HG02870 (cell line): ENCODE measurements at regions not wholly inside any gene's neighbourhood (a gene's known extent, or its start where the extent isn't known, plus 50 kb on each side); places are given as distances from the start of the nearest gene placed in this dataset.

Experiments
- ATAC-seq: cut with Tn5 transposase; IDR thresholded peaks from one replicate; pipeline ENCODE4 v1.9.1; 2021; ENCODE audit warnings: mild to moderate bottlenecking, moderate library complexity; ENCODE audit not compliant: unreplicated experiment

- no peak for ATAC-seq
Measured at GRCh38 chr20:57837208-57838035, 127.6 kb upstream of the PMEPA1 start.

DNA sequence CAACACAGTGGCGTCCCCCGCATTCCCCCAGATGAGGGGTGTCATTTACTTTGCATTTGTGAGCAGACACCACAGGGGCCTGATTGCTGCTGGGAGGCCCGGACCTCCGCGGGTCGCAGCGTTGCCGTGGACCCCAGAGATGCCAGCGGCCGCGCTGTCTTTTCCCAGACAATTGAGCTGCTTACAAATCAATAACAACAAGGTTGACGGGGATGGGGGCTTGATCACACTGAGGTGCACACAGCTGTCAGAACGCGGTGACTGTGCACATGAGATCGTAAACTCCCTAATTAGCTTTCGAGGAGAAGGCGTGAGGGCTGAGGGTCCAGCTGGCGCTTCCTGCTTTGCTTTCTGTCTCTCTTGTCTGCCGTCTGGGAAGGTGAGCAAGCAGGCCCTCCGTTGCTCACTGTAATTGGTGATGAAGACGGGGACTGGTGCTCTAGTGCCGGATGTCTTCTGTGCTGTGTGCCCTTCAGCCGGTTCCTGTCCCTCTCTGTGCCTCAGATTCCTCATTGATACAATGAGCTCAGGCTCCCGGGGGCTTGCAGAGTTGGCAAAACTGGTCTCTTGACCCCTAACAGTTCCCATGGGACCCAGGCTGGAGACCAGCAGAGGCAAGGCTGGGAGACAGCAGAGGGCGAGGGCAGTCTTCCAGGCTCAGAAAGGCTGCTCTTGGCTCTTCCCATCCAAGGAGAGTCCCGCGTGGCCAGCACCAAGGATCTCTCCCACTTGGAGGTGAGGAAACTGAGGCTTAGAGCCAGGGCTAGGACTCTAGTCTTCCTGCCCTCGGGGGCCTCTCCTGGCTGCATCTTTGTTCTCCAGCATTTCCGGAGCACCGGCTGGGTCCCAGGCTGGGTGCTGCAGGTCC lies 126.0 kb upstream of the PMEPA1 start:
- ATAC-seq: no peak

DNA sequence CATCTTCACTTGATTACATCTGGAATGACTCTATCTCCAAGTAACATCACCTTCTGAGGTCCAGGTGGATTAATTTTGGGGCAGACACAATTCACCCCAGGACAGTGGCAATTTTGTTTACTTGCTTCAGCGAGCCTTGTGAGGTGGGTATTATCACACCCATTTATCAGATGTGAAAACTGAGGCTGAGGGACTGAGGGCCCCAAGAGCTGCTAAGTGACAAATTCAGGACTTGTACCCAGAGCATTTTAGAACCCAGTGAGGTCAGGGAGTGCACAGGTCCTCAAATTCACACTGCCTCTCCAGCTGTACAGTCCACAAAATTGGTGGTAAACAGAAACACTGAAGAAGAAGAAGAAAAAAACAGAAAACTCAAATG lies 125.2 kb upstream of the PMEPA1 start:
- ATAC-seq: no peak

GRCh38 chr20:57834306-57835073 lies 124.7 kb upstream of the PMEPA1 start:
- ATAC-seq: no peak

GRCh38 chr20:57831993-57832585 lies 122.3 kb upstream of the PMEPA1 start:
- no peak for ATAC-seq

DNA sequence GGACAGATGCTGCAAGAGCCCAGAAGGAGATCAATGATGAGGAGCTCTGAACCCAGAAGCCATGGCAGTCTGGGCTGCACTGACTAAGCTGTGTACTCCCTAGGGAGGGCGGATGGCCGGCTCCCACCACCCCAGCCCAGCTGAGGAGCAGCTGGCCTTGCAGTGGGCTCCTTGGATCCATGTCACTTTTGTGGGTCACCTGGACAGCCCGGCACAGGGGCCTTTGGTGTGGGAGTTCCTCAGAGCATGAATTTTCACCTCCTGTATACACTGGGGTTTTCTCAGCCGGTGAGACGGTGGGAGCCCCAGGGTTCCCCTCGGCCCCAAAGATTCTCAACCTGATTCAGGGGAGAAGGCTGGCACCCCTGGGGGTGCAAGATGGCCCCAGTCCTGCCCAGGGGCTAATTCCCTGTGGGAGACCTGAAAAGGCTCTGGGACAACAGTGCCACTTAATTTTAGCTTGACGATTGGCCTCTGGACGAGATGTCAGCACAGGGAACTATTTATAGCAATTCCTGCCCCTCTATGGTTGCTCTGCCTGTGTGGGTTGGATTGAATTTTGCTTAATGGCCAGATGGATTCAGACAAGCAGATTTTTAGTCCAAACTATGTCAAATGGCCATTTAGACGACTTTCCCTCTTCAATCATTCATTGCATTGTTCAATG lies 121.6 kb upstream of the PMEPA1 start:
- no peak for ATAC-seq

- no peak for ATAC-seq
Measured at GRCh38 chr20:57830515-57830895, 120.7 kb upstream of the PMEPA1 start.

GRCh38 chr20:57829805-57830514 lies 120.1 kb upstream of the PMEPA1 start:
- ATAC-seq: no peak

GRCh38 chr20:57829336-57829735 lies 119.5 kb upstream of the PMEPA1 start:
- ATAC-seq: no peak

GRCh38 chr20:57828696-57829095 lies 118.9 kb upstream of the PMEPA1 start:
- ATAC-seq: no peak

GRCh38 chr20:57826666-57827287 lies 117.0 kb upstream of the PMEPA1 start:
- no peak for ATAC-seq

DNA sequence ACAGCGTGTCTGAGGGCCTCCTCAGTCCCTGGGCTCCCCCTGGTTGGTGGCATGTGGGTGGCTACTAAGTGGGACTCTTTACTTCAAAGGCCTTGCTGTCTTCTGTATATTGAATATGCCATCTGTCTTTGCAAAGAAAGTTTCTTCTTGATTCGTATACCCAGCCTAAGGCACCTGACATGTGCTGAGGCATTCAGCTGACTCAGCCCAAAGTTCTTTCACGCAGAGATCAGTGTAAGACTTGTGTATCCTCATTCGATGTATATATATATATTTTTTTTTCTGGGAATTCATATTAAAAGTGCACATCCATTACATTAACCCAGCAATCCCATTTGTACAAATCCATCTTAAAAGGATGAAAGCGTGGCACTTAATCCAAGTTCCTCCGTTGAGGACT lies 115.1 kb upstream of the PMEPA1 start:
- no peak for ATAC-seq

DNA sequence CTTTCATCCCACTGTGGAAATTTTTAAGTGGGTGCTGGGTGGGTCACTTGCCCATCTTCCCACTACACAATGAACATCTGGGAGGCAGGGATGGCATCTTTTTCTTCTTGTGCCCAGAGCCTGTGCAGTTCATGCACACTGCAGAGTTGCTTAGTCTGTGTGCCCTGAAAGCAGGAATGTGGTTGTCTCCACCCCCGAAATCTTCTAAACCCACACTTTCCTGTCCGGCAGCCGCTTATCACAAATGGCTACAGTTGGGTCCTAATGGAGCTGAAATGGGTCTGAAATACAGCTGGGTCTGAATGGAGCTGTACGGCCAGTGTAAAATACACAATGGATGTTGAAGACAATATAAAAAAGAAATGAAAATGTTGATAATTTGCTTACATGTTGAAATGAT lies 112.1 kb upstream of the PMEPA1 start:
- ATAC-seq: no peak

DNA sequence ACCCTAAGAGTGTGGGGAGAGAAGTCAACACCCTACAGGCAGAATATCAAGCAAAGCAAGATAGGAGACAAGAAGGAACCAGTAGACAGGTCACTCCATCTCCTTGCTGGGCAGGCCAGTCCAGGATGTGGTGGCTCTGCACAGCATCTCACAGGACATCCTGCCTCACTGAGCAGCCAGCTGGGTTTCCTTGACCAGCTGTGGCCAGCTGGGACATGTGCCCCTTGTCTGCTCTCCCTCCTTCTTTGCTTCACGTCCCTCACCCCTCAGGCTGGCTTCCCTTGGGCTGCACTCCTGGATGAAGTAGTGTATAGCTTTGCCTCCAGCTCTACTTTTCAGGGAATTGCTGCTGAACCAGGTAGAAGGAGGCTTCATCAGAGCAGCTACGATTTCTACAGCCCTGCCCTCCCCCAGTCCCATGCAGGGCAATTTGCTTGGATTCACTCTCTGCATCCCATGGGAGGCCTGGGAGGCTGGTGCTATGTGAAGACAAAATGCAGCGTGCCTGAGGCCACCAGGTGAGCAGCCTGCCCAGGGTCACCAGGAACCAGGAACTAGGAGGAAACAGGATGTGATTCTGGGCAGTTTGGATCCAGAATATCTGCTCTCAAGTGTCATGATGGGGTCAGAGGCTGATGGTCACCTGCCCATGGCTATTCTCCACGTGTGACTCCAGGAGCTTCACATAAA lies 110.0 kb upstream of the PMEPA1 start:
- no peak for ATAC-seq

DNA sequence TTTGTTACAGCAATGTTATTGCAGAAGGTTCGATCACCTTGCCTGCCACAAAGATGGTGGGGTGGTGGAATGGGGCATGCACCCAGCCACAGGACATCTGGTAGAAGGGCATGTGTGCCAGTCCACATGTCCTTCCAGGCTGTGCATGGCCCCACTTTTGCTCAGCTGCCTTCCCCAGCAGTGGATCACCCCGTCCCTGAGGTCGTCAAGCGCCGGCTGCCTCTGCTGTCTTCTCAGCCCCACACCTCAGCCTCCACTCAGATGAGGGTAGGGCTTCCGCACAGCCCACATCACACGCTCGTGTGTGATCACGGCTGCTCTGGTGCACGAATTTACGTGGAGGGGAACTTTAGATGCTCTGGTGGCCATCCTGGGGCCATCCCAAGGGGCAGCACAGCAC lies 109.5 kb upstream of the PMEPA1 start:
- no peak for ATAC-seq

- no peak for ATAC-seq
Measured at GRCh38 chr20:57818418-57819181, 108.8 kb upstream of the PMEPA1 start.

- no peak for ATAC-seq
Measured at GRCh38 chr20:57815405-57815804, 105.6 kb upstream of the PMEPA1 start.

DNA sequence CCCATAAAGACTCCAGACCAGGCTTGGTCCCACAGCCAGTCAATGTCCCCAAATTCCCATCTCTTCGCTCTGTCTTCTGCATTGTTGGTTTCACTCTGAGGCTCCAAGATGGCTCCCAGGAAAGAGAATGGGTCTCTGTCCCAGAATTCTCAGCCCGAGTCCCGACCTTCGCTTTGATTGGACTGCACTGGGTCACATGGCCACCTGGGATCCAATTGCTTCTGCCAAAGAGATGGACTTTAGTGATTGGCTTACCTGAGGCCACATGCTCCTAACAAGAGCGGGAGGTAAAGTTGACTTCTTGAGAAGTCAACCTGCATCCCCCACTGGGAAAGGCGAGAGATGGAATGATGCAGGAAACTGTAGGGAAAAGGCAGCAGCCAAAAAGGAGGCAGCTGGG lies 104.7 kb upstream of the PMEPA1 start:
- ATAC-seq: no peak
